IMR-90 (cell line): ENCODE measurements at regions not wholly inside any gene's neighbourhood (a gene's known extent, or its start where the extent isn't known, plus 50 kb on each side); places are given as distances from the start of the nearest gene placed in this dataset.

Experiments used
- CEBPB ChIP-seq: IDR thresholded peaks from 2 replicates; pipeline ENCODE4 v1.6.1; 2012; ENCODE audit warnings: low read depth, low read length, improper control_type of control experiment
- FOS ChIP-seq: fragments of 150-350 bp; IDR thresholded peaks from 2 replicates; pipeline ENCODE4 v1.6.1; 2016; ENCODE audit warnings: low read depth, low read length
- MAZ ChIP-seq: IDR thresholded peaks from 2 replicates; pipeline ENCODE4 v1.6.1; 2012; ENCODE audit warnings: low read depth, mild to moderate bottlenecking, low read length, improper control_type of control experiment, moderate library complexity, borderline replicate concordance
- MXI1 ChIP-seq: IDR thresholded peaks from 2 replicates; pipeline ENCODE4 v1.6.1; 2012; ENCODE audit warnings: low read depth, mild to moderate bottlenecking, low read length, moderate library complexity, borderline replicate concordance
- NFE2L2 ChIP-seq: fragments of 150-350 bp; IDR thresholded peaks from 2 replicates; pipeline ENCODE4 v1.6.1; 2016; ENCODE audit warnings: low read depth, mild to moderate bottlenecking, low read length
- POLR2A ChIP-seq: IDR thresholded peaks from 2 replicates; pipeline ENCODE4 v1.6.1; 2012; ENCODE audit warnings: mild to moderate bottlenecking, low read depth, low read length
- RAD21 ChIP-seq: IDR thresholded peaks from 2 replicates; pipeline ENCODE4 v1.6.1; 2012; ENCODE audit warnings: low read length, improper control_type of control experiment
- RFX5 ChIP-seq: IDR thresholded peaks from 2 replicates; pipeline ENCODE4 v1.8.0; 2012; ENCODE audit warnings: low read depth, mild to moderate bottlenecking, low read length, moderate library complexity
- SMC3 ChIP-seq: fragments of 150-350 bp; IDR thresholded peaks from 2 replicates; pipeline ENCODE4 v1.6.1; 2016; ENCODE audit warnings: low read depth, mild to moderate bottlenecking, antibody characterized with exemption, low read length, moderate library complexity
- TF ChIP-seq, protein P1 (sequence below): conservative IDR thresholded peaks from 2 replicates; pipeline ENCODE4 v1.5.1; 2012; ENCODE audit warnings: mild to moderate bottlenecking, low read depth, low read length, improper control_type of control experiment
- TF ChIP-seq, protein P2 (sequence below): fragments of 150-350 bp; IDR thresholded peaks from 2 replicates; pipeline ENCODE4 v1.6.1; 2016; ENCODE audit warnings: low read depth, mild to moderate bottlenecking, low read length, moderate library complexity, borderline replicate concordance
- TF ChIP-seq, protein P3 (sequence below): fragments of 150-350 bp; IDR thresholded peaks from 2 replicates; pipeline ENCODE4 v1.6.1; 2017; ENCODE audit warnings: mild to moderate bottlenecking, antibody characterized with exemption, low read length, low read depth

DNA sequence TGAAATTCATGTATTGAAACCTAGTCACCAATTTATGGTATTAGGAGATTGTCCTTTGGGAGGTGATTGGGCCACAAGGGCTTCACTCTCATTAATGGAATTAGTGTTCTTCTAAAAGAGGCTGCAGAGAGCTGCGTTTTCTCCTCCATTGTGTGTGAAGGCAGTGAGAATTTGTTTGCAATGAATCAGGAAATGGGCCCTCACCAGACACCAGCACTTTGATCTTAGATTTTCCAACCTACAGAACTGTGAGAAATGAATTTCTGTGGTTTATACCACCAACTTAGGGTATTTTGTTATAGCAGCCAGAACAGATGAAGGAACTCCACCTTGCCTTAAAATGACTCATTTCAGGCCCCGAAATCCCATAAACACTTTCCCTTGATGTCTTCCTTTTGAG lies 544.2 kb downstream of the RWDD3 start:
- no peak for TF ChIP-seq RAD21
- TF ChIP-seq, protein P1, sequence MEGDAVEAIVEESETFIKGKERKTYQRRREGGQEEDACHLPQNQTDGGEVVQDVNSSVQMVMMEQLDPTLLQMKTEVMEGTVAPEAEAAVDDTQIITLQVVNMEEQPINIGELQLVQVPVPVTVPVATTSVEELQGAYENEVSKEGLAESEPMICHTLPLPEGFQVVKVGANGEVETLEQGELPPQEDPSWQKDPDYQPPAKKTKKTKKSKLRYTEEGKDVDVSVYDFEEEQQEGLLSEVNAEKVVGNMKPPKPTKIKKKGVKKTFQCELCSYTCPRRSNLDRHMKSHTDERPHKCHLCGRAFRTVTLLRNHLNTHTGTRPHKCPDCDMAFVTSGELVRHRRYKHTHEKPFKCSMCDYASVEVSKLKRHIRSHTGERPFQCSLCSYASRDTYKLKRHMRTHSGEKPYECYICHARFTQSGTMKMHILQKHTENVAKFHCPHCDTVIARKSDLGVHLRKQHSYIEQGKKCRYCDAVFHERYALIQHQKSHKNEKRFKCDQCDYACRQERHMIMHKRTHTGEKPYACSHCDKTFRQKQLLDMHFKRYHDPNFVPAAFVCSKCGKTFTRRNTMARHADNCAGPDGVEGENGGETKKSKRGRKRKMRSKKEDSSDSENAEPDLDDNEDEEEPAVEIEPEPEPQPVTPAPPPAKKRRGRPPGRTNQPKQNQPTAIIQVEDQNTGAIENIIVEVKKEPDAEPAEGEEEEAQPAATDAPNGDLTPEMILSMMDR: no peak
- TF ChIP-seq POLR2A: no peak
- TF ChIP-seq MAZ: no peak
- no peak for TF ChIP-seq SMC3
- no peak for TF ChIP-seq FOS
- TF ChIP-seq MXI1: no peak
- TF ChIP-seq, protein P2, sequence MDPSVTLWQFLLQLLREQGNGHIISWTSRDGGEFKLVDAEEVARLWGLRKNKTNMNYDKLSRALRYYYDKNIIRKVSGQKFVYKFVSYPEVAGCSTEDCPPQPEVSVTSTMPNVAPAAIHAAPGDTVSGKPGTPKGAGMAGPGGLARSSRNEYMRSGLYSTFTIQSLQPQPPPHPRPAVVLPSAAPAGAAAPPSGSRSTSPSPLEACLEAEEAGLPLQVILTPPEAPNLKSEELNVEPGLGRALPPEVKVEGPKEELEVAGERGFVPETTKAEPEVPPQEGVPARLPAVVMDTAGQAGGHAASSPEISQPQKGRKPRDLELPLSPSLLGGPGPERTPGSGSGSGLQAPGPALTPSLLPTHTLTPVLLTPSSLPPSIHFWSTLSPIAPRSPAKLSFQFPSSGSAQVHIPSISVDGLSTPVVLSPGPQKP: no peak
- no peak for TF ChIP-seq CEBPB
- no peak for TF ChIP-seq RFX5
- no peak for TF ChIP-seq NFE2L2
- TF ChIP-seq, protein P3, sequence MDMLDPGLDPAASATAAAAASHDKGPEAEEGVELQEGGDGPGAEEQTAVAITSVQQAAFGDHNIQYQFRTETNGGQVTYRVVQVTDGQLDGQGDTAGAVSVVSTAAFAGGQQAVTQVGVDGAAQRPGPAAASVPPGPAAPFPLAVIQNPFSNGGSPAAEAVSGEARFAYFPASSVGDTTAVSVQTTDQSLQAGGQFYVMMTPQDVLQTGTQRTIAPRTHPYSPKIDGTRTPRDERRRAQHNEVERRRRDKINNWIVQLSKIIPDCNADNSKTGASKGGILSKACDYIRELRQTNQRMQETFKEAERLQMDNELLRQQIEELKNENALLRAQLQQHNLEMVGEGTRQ: no peak
